ENCODE measurements at regions not wholly inside any gene's neighbourhood (a gene's known extent, or its start where the extent isn't known, plus 50 kb on each side); places are given as distances from the start of the nearest gene placed in this dataset.

- Histone ChIP-seq H3K9me3 (ENCODE audit: insufficient read depth, low read depth, low read length) (no peaks in the 10 kb centered on the region), H3K4me3 (ENCODE audit: insufficient read depth, low read depth, low read length) (no peak overlapping the region), H4K20me1 (ENCODE audit: insufficient read depth, low read length) (no peaks in the 10 kb centered on the region), H3K27me3 (ENCODE audit: insufficient read depth, low read length) (no peaks in the 10 kb centered on the region), H3K79me2 (ENCODE audit: insufficient read depth, low read length) (no peaks in the 10 kb centered on the region), H3K4me2 (ENCODE audit: low read length) (no peak overlapping the region), H2AFZ (ENCODE audit: low read depth, low read length) (no peak overlapping the region), H3K27ac (ENCODE audit: low read depth, low read length) (no peak overlapping the region), H3K4me1 (ENCODE audit: insufficient read depth, low read length) (no peaks in the 10 kb centered on the region), H3K36me3 (ENCODE audit: insufficient read depth, low read length) (no peaks in the 10 kb centered on the region), H3K9ac (ENCODE audit: low read length) (no peak overlapping the region)
- no peak for DNase-seq (ENCODE audit: low read depth)
- no peaks in the 10 kb centered on the region for H3K36me3 Mint-ChIP-seq (ENCODE audit: low read depth, unreplicated experiment)
- no peak for FAIRE-seq
- no peak overlapping the region for H3K27ac Mint-ChIP-seq (ENCODE audit: unreplicated experiment)
- TF ChIP-seq CTCF (IDR thresholded peaks at IDR 0.05; ENCODE audit: insufficient read depth, low read depth, low read length) (no peak), EZH2 (IDR thresholded peaks at IDR 0.05; ENCODE audit: insufficient read depth, low read length) (no peak)
- peaks cover 3% of the 10 kb centered on the region for H3K27me3 Mint-ChIP-seq (ENCODE audit: low read depth, unreplicated experiment)
- peaks cover 1% of the 10 kb centered on the region for H3K4me1 Mint-ChIP-seq (ENCODE audit: low read depth, unreplicated experiment)
- peaks cover 1% of the 10 kb centered on the region for H3K9me3 Mint-ChIP-seq (ENCODE audit: unreplicated experiment)
- H3K4me3 Mint-ChIP-seq (ENCODE audit: unreplicated experiment) = no peak overlapping the region
Observed at GRCh38 chr5:112070022-112070421, 313.0 kb upstream of the NREP start.

DNA sequence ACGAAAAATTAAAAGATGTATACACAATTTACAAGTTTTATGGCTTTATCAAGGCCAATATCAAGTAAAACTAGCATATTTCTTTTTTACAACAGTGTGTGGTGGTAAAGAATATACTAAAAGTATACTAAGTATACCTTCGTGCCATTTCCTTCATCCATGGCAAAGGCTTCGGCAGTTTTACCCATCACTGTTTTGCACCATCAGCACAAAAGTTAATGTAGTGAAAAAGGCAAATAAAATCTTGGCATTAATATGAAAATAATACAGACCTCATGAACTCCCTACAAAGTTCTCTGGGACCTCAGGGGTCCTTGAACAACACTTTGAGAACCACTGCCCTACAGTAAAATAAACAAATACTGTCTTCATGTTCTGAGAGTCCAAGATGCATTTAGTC, 312.3 kb upstream of the NREP start:
- Histone ChIP-seq H3K27ac (ENCODE audit: low read depth, low read length) (no peak overlapping the region), H3K27me3 (ENCODE audit: insufficient read depth, low read length) (no peaks in the 10 kb centered on the region), H3K4me3 (ENCODE audit: insufficient read depth, low read depth, low read length) (no peak overlapping the region), H3K4me2 (ENCODE audit: low read length) (no peak overlapping the region), H3K36me3 (ENCODE audit: insufficient read depth, low read length) (no peaks in the 10 kb centered on the region), H4K20me1 (ENCODE audit: insufficient read depth, low read length) (no peaks in the 10 kb centered on the region), H3K4me1 (ENCODE audit: insufficient read depth, low read length) (no peaks in the 10 kb centered on the region), H3K9ac (ENCODE audit: low read length) (no peak overlapping the region), H3K79me2 (ENCODE audit: insufficient read depth, low read length) (no peaks in the 10 kb centered on the region), H2AFZ (ENCODE audit: low read depth, low read length) (no peak overlapping the region), H3K9me3 (ENCODE audit: insufficient read depth, low read depth, low read length) (no peaks in the 10 kb centered on the region)
- FAIRE-seq = no peak
- peaks cover 1% of the 10 kb centered on the region for H3K9me3 Mint-ChIP-seq (ENCODE audit: unreplicated experiment)
- H3K4me3 Mint-ChIP-seq (ENCODE audit: unreplicated experiment) = no peak overlapping the region
- H3K27ac Mint-ChIP-seq (ENCODE audit: unreplicated experiment) = no peak overlapping the region
- H3K36me3 Mint-ChIP-seq (ENCODE audit: low read depth, unreplicated experiment) = no peaks in the 10 kb centered on the region
- TF ChIP-seq EZH2 (IDR thresholded peaks at IDR 0.05; ENCODE audit: insufficient read depth, low read length) (no peak), CTCF (IDR thresholded peaks at IDR 0.05; ENCODE audit: insufficient read depth, low read depth, low read length) (no peak)
- DNase-seq (ENCODE audit: low read depth) = no peak
- peaks cover 1% of the 10 kb centered on the region for H3K4me1 Mint-ChIP-seq (ENCODE audit: low read depth, unreplicated experiment)
- peaks cover 3% of the 10 kb centered on the region for H3K27me3 Mint-ChIP-seq (ENCODE audit: low read depth, unreplicated experiment)

DNA sequence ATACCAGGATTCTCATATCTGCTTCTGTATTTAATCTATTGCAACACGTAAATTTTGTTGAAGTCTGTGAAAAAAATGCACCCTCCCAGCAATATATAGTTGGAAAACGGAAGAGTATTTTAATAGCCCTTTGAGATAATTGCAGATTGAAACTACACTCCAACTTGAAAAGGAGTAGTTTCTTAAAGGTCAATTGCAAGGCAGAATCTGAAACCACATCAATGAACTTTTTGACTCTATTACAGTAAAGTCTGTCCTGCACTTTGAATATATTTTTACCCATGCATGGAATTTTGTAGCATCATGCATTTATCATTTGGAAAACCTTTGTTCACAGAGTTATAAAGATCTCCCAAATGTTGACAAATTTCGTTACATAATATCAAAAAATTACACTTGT, 311.6 kb upstream of the NREP start:
- no peak overlapping the region for H3K4me3 ChIP-seq (ENCODE audit: insufficient read depth, low read depth, low read length)
- H3K27me3 ChIP-seq (ENCODE audit: insufficient read depth, low read length) = no peaks in the 10 kb centered on the region
- no peak for TF ChIP-seq CTCF (IDR thresholded peaks at IDR 0.05; ENCODE audit: insufficient read depth, low read depth, low read length)
- no peak for TF ChIP-seq EZH2 (IDR thresholded peaks at IDR 0.05; ENCODE audit: insufficient read depth, low read length)
- H3K4me1 ChIP-seq (ENCODE audit: insufficient read depth, low read length) = no peaks in the 10 kb centered on the region
- FAIRE-seq (peak; percentile 32), DNase-seq (ENCODE audit: low read depth) (no peak)
- no peaks in the 10 kb centered on the region for H3K79me2 ChIP-seq (ENCODE audit: insufficient read depth, low read length)
- H3K4me1 Mint-ChIP-seq (ENCODE audit: low read depth, unreplicated experiment) = peaks cover 1% of the 10 kb centered on the region
- no peaks in the 10 kb centered on the region for H4K20me1 ChIP-seq (ENCODE audit: insufficient read depth, low read length)
- no peak overlapping the region for H3K27ac Mint-ChIP-seq (ENCODE audit: unreplicated experiment)
- no peak overlapping the region for H2AFZ ChIP-seq (ENCODE audit: low read depth, low read length)
- no peaks in the 10 kb centered on the region for H3K9me3 ChIP-seq (ENCODE audit: insufficient read depth, low read depth, low read length)
- H3K4me2 ChIP-seq (ENCODE audit: low read length) = no peak overlapping the region
- peaks cover 1% of the 10 kb centered on the region for H3K9me3 Mint-ChIP-seq (ENCODE audit: unreplicated experiment)
- H3K27me3 Mint-ChIP-seq (ENCODE audit: low read depth, unreplicated experiment) = peaks cover 3% of the 10 kb centered on the region
- H3K36me3 ChIP-seq (ENCODE audit: insufficient read depth, low read length) = no peaks in the 10 kb centered on the region
- no peak overlapping the region for H3K4me3 Mint-ChIP-seq (ENCODE audit: unreplicated experiment)
- no peaks in the 10 kb centered on the region for H3K36me3 Mint-ChIP-seq (ENCODE audit: low read depth, unreplicated experiment)
- H3K9ac ChIP-seq (ENCODE audit: low read length) = no peak overlapping the region
- H3K27ac ChIP-seq (ENCODE audit: low read depth, low read length) = no peak overlapping the region

Measured in astrocyte (in vitro differentiated cells and primary cell).